GM12878 (cell line): ENCODE measurements at regions not wholly inside any gene's neighbourhood (a gene's known extent, or its start where the extent isn't known, plus 50 kb on each side); places are given as distances from the start of the nearest gene placed in this dataset.
A peak's percentile ranks its signal among the peaks of the same experiment; 100 is the strongest.

Source experiments
- ATAC-seq: fragments of 200-7000 bp; cut with Tn5 transposase; 3 replicates; pipeline ENCODE4 v1.9.1; 2020; ENCODE audit warnings: mild to moderate bottlenecking, moderate library complexity
- BruUV-seq: library from RNA; stranded (reverse); fragments of 400-500 nt; replicated peaks from 2 replicates; lab custom pipeline; 2021; lab: Mats Ljungman, UMichigan
- CTCF ChIA-PET: fragments of 300-600 bp; sonication (Branson Sonifier 250); formaldehyde crosslinking; extraction: SDS; loops from one replicate; lab custom pipeline; 2021; ENCODE audit warnings: inconsistent platforms; lab: Yijun Ruan, JAX
- POLR2A ChIA-PET: fragments of 350-600 bp; formaldehyde crosslinking; extraction: SDS; loops from one replicate; lab custom pipeline; 2021; ENCODE audit warnings: inconsistent platforms; lab: Charles Lee
- RAD21 ChIA-PET: fragments of 300-600 bp; sonication (Branson Sonifier 250); formaldehyde crosslinking; loops from one replicate; lab custom pipeline; 2023; ENCODE audit warnings: antibody characterized with exemption; ENCODE audit not compliant: unreplicated experiment; lab: Charles Lee
- SMC1A ChIA-PET: fragments of 300-600 bp; sonication (Branson Sonifier 250); formaldehyde crosslinking; loops from one replicate; lab custom pipeline; 2023; ENCODE audit not compliant: unreplicated experiment, uncharacterized antibody; lab: Charles Lee
- DNase-seq: peaks from one replicate; pipeline ENCODE4 v3.0.0-alpha.2; 2011; ENCODE audit warnings: low read depth, low spot score
- FAIRE-seq: peaks from 3 replicates; lab custom pipeline; 2011; peaks lifted over from hg19 to GRCh38; lab: Jason Lieb, UNC
- H2AFZ ChIP-seq: 2 replicates; pipeline ENCODE4 v1.6.0; 2011; ENCODE audit warnings: low read depth, low read length, control low read depth; ENCODE audit not compliant: control insufficient read depth
- H3K27ac ChIP-seq: 2 replicates; pipeline ENCODE4 v1.5.1; 2011; ENCODE audit warnings: control low read depth; ENCODE audit not compliant: control insufficient read depth, insufficient read depth
- H3K27me3 ChIP-seq, 2 experiments: replicated peaks in 1 of 2; 2 replicates each; pipeline versions ENCODE4 v1.6.0 to v1.6.1; 2011; ENCODE audit warnings: low read length in 1 of 2; ENCODE audit not compliant: control insufficient read depth in 2 of 2, insufficient read depth in 2 of 2
- H3K36me3 ChIP-seq, 2 experiments: 2 replicates each; pipeline ENCODE4 v1.5.1; 2011; ENCODE audit warnings: low read length in 1 of 2; ENCODE audit not compliant: control insufficient read depth in 2 of 2, insufficient read depth in 2 of 2
- H3K4me1 ChIP-seq: 2 replicates; pipeline ENCODE4 v1.6.1; 2011; ENCODE audit warnings: mild to moderate bottlenecking, low read length, moderate library complexity, mixed read lengths; ENCODE audit not compliant: control insufficient read depth, insufficient read depth
- H3K4me2 ChIP-seq: 2 replicates; pipeline ENCODE4 v1.6.0; 2011; ENCODE audit warnings: control low read depth; ENCODE audit not compliant: control insufficient read depth, insufficient read depth
- H3K4me3 ChIP-seq: fragments of 200-600 bp; sonication (generic); 2 replicates; pipeline ENCODE4 v1.5.1; 2016
- H3K79me2 ChIP-seq: 2 replicates; pipeline ENCODE4 v1.6.0; 2011; ENCODE audit warnings: low read length; ENCODE audit not compliant: control insufficient read depth, insufficient read depth
- H3K9ac ChIP-seq: 2 replicates; pipeline ENCODE4 v1.8.0; 2011; ENCODE audit warnings: low read length, control low read depth, mixed read lengths; ENCODE audit not compliant: control insufficient read depth, insufficient read depth
- H3K9me3 ChIP-seq: replicated peaks from 3 replicates; pipeline ENCODE4 v1.5.1; 2011; ENCODE audit warnings: mild to moderate bottlenecking, low read length; ENCODE audit not compliant: control insufficient read depth, insufficient read depth
- H4K20me1 ChIP-seq: 2 replicates; pipeline ENCODE4 v1.6.0; 2011; ENCODE audit not compliant: control insufficient read depth, insufficient read depth
- CREM ChIP-seq: IDR thresholded peaks from 2 replicates; pipeline ENCODE4 v1.6.1; 2014; ENCODE audit warnings: antibody characterized with exemption, low read depth
- E4F1 ChIP-seq: fragments of 450-650 bp; IDR thresholded peaks from 2 replicates; pipeline ENCODE4 v1.6.1; 2018; ENCODE audit warnings: borderline replicate concordance, mild to moderate bottlenecking; ENCODE audit not compliant: partially characterized antibody
- NR2F1 ChIP-seq: fragments of 450-650 bp; conservative IDR thresholded peaks from 2 replicates; pipeline ENCODE4 v1.6.1; 2017; ENCODE audit warnings: mild to moderate bottlenecking
- SMAD1 ChIP-seq: fragments of 450-650 bp; IDR thresholded peaks from 2 replicates; pipeline ENCODE4 v1.6.1; 2018; ENCODE audit warnings: mild to moderate bottlenecking, low read depth; ENCODE audit not compliant: partially characterized antibody
- ZSCAN29 ChIP-seq: fragments of 450-650 bp; IDR thresholded peaks from 2 replicates; pipeline ENCODE4 v1.6.1; 2017; ENCODE audit warnings: mild to moderate bottlenecking, moderate library complexity
- WGBS: methylation state at CpG from one replicate; pipeline ENCODE4 v1.1.6; 2016; ENCODE audit warnings: low lambda C conversion rate; ENCODE audit not compliant: insufficient replicate concordance, insufficient coverage; ENCODE audit errors: missing lambda C conversion rate; 5-methylcytosine and 5-hydroxymethylcytosine counted together
- in situ Hi-C: fragments of 300-500 bp; cut with MboI; formaldehyde crosslinking; loops from 9 replicates; pipeline ENCODE4 v1.14.3; 2018; ENCODE audit warnings: mixed read lengths
- intact Hi-C: fragments of 100-400 bp; cut with micrococcal nuclease; formaldehyde crosslinking; loops from one replicate; pipeline ENCODE4 v1.14.2; 2022; ENCODE audit not compliant: unreplicated experiment
- TF ChIP-seq, protein P1 (sequence below): fragments of 450-650 bp; conservative IDR thresholded peaks from 2 replicates; pipeline ENCODE4 v1.6.1; 2017; ENCODE audit warnings: mild to moderate bottlenecking, moderate library complexity

DNA sequence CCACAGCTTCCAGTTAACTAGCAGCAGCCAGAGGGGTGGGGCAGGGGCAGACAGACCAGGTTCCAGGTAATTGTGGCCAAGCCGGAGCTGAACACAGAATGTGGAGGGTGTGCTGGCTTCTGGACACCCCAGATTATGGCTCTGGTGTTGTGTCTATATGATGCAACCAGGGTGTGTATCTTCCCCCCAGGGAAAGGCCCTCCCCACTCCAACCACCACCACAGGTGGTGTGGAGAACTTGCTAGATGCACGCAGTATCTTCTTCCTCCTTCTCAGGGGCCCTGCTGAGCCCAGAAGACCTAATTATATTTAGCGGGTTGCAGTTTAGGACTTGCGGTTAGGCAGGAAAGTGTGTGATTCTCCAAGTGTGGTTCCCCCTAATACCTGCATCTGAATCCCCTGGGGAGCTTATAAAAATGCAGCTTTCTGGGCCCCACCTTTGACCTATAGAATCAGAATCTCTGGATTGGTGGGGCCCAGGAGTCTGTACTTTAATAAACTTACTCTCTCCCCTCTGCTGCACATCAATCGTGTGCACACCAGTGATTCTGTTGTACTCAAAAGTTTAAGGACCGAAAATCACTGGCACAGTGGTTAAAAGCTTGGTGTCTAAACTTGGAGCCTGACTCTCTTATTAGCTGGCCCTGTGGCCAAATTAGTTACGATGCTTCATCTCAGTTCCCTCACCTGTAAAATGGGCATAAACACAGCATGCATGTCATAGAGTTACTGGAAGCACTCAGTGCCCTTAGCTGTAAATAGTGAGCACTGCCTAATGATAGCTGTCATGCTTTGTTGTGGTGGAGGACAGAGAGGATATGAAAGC lies 379.1 kb upstream of the PROK2 start (continued):
- peak; percentile 34; the same call in 1 of the 2 replicates for TF ChIP-seq ZSCAN29
- TF ChIP-seq E4F1 = no peak
- TF ChIP-seq, all 136 proteins: peak for 74

GRCh38 chr3:72162649-72163184 lies 377.8 kb upstream of the PROK2 start:
- RAD21 ChIA-PET = interaction anchor here (0.8 to 2.9 kb wide), 4 partner anchors 28 to 116 kb away, joined by 3 to 53 read pairs (median 20); no protein-coding TSS in a partner anchor
- no peak for FAIRE-seq
- H3K4me1 ChIP-seq = peaks cover 45% of the 10 kb centered on the region

More at GRCh38 chr3:72162649-72163184, 377.8 kb upstream of the PROK2 start:
- 0 out of 2 replicates have a peak, but pooled peaks have one; percentile 18 for TF ChIP-seq CREM
- TF ChIP-seq E4F1 = no peak
- TF ChIP-seq, protein P1, sequence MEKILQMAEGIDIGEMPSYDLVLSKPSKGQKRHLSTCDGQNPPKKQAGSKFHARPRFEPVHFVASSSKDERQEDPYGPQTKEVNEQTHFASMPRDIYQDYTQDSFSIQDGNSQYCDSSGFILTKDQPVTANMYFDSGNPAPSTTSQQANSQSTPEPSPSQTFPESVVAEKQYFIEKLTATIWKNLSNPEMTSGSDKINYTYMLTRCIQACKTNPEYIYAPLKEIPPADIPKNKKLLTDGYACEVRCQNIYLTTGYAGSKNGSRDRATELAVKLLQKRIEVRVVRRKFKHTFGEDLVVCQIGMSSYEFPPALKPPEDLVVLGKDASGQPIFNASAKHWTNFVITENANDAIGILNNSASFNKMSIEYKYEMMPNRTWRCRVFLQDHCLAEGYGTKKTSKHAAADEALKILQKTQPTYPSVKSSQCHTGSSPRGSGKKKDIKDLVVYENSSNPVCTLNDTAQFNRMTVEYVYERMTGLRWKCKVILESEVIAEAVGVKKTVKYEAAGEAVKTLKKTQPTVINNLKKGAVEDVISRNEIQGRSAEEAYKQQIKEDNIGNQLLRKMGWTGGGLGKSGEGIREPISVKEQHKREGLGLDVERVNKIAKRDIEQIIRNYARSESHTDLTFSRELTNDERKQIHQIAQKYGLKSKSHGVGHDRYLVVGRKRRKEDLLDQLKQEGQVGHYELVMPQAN = no peak
- peak; percentile 41; the same call in 1 of the 2 replicates for TF ChIP-seq NR2F1
- no peak for TF ChIP-seq SMAD1
- BruUV-seq = no TSS peak
- SMC1A ChIA-PET = interaction anchor here (0.6 to 6.6 kb wide), 10 partner anchors 9 to 207 kb away, joined by 3 to 46 read pairs (median 5); no protein-coding TSS in a partner anchor
- H3K9ac ChIP-seq = no peak overlapping the region
- no peaks in the 10 kb centered on the region for H4K20me1 ChIP-seq
- DNase-seq (no peak), ATAC-seq (no peak)
- peak overlapping the region; percentile 21 for H3K4me2 ChIP-seq
- intact Hi-C loops = loop anchor here (5.0 to 10.0 kb wide), 5 partner anchors 105 to 522 kb away; no protein-coding TSS in a partner anchor
- CTCF ChIA-PET = interaction anchor here (2.1 to 3.1 kb wide), 2 partner anchors 14 to 177 kb away, joined by 6 to 12 read pairs; no protein-coding TSS in a partner anchor
- in situ Hi-C loops = loop anchor here (5.0 kb wide), 1 partner anchor 180 kb away; no protein-coding TSS in a partner anchor
- H3K4me3 ChIP-seq = no peak overlapping the region
- no peaks in the 10 kb centered on the region; the same call in 2 of the 3 replicates for H3K9me3 ChIP-seq
- WGBS = 68% methylated on average over 6 of the region's 6 CpGs
- H3K36me3 ChIP-seq = no peaks in the 10 kb centered on the region
- H2AFZ ChIP-seq = no peak overlapping the region; the same call in 1 of the 2 replicates
- H3K27me3 ChIP-seq = no peaks in the 10 kb centered on the region
- H3K27ac ChIP-seq = peak overlapping the region; percentile 93
- H3K79me2 ChIP-seq = no peaks in the 10 kb centered on the region
- POLR2A ChIA-PET = interaction anchor here (0.7 to 2.2 kb wide), 4 partner anchors 7 to 177 kb away, joined by 3 to 19 read pairs (median 4); no protein-coding TSS in a partner anchor
